ENCODE measurements at regions not wholly inside any gene's neighbourhood (a gene's known extent, or its start where the extent isn't known, plus 50 kb on each side); places are given as distances from the start of the nearest gene placed in this dataset.
"Not testable (repeated sequence)": the region's sequence is repeated elsewhere in the genome, so short reads cannot be mapped to it uniquely, and the experiment has no call there.

GRCh38 chrX:66110112-66110511 lies 53.9 kb upstream of the HEPH start:
- peak; percentile 3 for DNase-seq (ENCODE audit: low spot score)

DNA sequence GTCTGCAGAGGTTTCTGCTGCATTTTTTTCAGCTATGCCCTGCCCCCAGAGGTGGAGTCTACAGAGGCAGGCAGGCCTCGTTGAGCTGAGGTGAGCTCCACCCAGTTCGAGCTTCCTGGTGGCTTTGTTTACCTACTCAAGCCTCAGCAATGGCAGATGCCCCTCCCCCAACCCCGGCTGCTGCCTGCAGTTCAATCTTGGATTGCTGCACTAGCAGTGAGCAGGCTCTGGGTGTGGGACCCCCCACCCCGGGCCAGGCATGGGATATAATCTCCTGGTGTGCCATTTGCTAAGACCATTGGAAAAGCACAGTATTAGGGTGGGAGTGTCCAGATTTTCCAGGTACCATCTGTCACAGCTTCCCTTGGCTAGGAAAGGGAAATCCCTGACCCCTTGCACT lies 56.2 kb upstream of the HEPH start:
- not testable (repeated sequence) for DNase-seq (ENCODE audit: low spot score)

More at GRCh38 chrX:66110112-66110511, 53.9 kb upstream of the HEPH start:
- no peak for TF ChIP-seq CTCF (IDR thresholded peaks at IDR 0.05; ENCODE audit: extremely low read depth, missing control alignments)

- DNase-seq (ENCODE audit: low spot score): not testable (repeated sequence)
These were observed 61.6 kb upstream of the HEPH start for GRCh38 chrX:66102398-66102797.

- no peak for TF ChIP-seq CTCF (IDR thresholded peaks at IDR 0.05; ENCODE audit: extremely low read depth, missing control alignments)
- DNase-seq (ENCODE audit: low spot score): no peak
These were observed 58.3 kb upstream of the VSIG4 start for GRCh38 chrX:66098162-66098561.

GRCh38 chrX:66096987-66097386 lies 57.1 kb upstream of the VSIG4 start:
- not testable (repeated sequence) for DNase-seq (ENCODE audit: low spot score)

- not testable (repeated sequence) for DNase-seq (ENCODE audit: low spot score)
These were observed 50.1 kb upstream of the VSIG4 start for GRCh38 chrX:66090004-66090403.

Data from GM20000 (cell line).